GM12872 (cell line): ENCODE measurements at regions not wholly inside any gene's neighbourhood (a gene's known extent, or its start where the extent isn't known, plus 50 kb on each side); places are given as distances from the start of the nearest gene placed in this dataset.

Experiments
- CTCF ChIP-seq: IDR thresholded peaks from 3 replicates; pipeline ENCODE4 v1.5.1; 2011; ENCODE audit warnings: low read depth, mild to moderate bottlenecking, low read length, moderate library complexity; ENCODE audit not compliant: insufficient read depth

GRCh38 chr5:120362426-120362825, 101.7 kb upstream of the PRR16 start:
- TF ChIP-seq CTCF, result no peak

- TF ChIP-seq CTCF, result no peak
Measured at GRCh38 chr5:120365656-120366446, 98.2 kb upstream of the PRR16 start.

- TF ChIP-seq CTCF, result no peak
Measured at GRCh38 chr5:120367896-120368634, 96.0 kb upstream of the PRR16 start.

- no peak for TF ChIP-seq CTCF
Measured at GRCh38 chr5:120368923-120369715, 95.0 kb upstream of the PRR16 start.

- no peak for TF ChIP-seq CTCF
Measured at GRCh38 chr5:120372899-120373298, 91.2 kb upstream of the PRR16 start.

- no peak for TF ChIP-seq CTCF
Measured at GRCh38 chr5:120375248-120375647, 88.9 kb upstream of the PRR16 start.

DNA sequence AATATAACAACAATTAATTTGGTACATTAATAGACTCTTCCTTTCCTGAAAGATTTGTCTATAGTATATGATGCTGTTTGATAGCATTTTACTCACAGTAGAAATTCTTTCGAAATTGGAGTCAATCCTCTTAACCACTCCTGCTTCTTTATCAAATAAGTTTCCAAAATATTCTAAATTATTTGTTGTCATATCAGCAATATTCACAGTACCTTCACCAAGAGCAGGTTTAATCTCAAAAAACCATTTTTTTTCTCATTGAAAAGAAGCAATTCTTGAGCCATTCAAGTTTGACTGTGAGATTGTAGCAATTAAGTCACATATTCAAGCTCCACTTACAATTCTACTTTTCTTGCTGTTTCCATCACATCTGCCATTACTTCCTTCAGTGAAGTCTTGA, 83.5 kb upstream of the PRR16 start:
- TF ChIP-seq CTCF, result no peak
